ENCODE measurements at regions not wholly inside any gene's neighbourhood (a gene's known extent, or its start where the extent isn't known, plus 50 kb on each side); places are given as distances from the start of the nearest gene placed in this dataset.
A peak's percentile ranks its signal among the peaks of the same experiment; 100 is the strongest.

- no peak for DNase-seq (ENCODE audit: low read depth)
These were observed 68.6 kb upstream of the FOXA2 start for GRCh38 chr20:22652681-22653588.

- no peak for DNase-seq (ENCODE audit: low read depth)
These were observed 69.6 kb upstream of the FOXA2 start for GRCh38 chr20:22653658-22654642.

GRCh38 chr20:22663528-22664025, 79.2 kb upstream of the FOXA2 start:
- DNase-seq (ENCODE audit: low read depth) = no peak

GRCh38 chr20:22667198-22667597, 82.8 kb upstream of the FOXA2 start:
- no peak for DNase-seq (ENCODE audit: low read depth)

GRCh38 chr20:22672191-22672590, 87.8 kb upstream of the FOXA2 start:
- no peak for DNase-seq (ENCODE audit: low read depth)

- no peak for DNase-seq (ENCODE audit: low read depth)
These were observed 89.1 kb upstream of the FOXA2 start for GRCh38 chr20:22673467-22673866.

- no peak for DNase-seq (ENCODE audit: low read depth)
These were observed 91.0 kb upstream of the FOXA2 start for GRCh38 chr20:22675341-22675740.

GRCh38 chr20:22678678-22679077, 94.3 kb upstream of the FOXA2 start:
- DNase-seq (ENCODE audit: low read depth) = no peak

GRCh38 chr20:22679197-22679596, 94.8 kb upstream of the FOXA2 start:
- no peak for DNase-seq (ENCODE audit: low read depth)

- DNase-seq (ENCODE audit: low read depth) = no peak
These were observed 95.8 kb upstream of the FOXA2 start for GRCh38 chr20:22680031-22680740.

- no peak for DNase-seq (ENCODE audit: low read depth)
These were observed 97.3 kb upstream of the FOXA2 start for GRCh38 chr20:22681591-22682248.

- DNase-seq (ENCODE audit: low read depth) = no peak
These were observed 98.0 kb upstream of the FOXA2 start for GRCh38 chr20:22682381-22682780.

GRCh38 chr20:22684072-22684762, 99.8 kb upstream of the FOXA2 start:
- peak; percentile 6 for DNase-seq (ENCODE audit: low read depth)

GRCh38 chr20:22684763-22685443, 100.5 kb upstream of the FOXA2 start:
- no peak for DNase-seq (ENCODE audit: low read depth)

- no peak for DNase-seq (ENCODE audit: low read depth)
These were observed 101.7 kb upstream of the FOXA2 start for GRCh38 chr20:22686097-22686496.

- no peak for DNase-seq (ENCODE audit: low read depth)
These were observed 103.4 kb upstream of the FOXA2 start for GRCh38 chr20:22687676-22688349.

GRCh38 chr20:22688485-22688884, 104.1 kb upstream of the FOXA2 start:
- DNase-seq (ENCODE audit: low read depth) = no peak

- DNase-seq (ENCODE audit: low read depth) = no peak
These were observed 104.9 kb upstream of the FOXA2 start for GRCh38 chr20:22689266-22689665.

- DNase-seq (ENCODE audit: low read depth) = no peak
These were observed 105.6 kb upstream of the FOXA2 start for GRCh38 chr20:22690000-22690399.

All from activated T-cell treated with anti-CD3 and anti-CD28 coated beads for 48 hours (primary cell).